ENCODE measurements at regions not wholly inside any gene's neighbourhood (a gene's known extent, or its start where the extent isn't known, plus 50 kb on each side); places are given as distances from the start of the nearest gene placed in this dataset.

DNA sequence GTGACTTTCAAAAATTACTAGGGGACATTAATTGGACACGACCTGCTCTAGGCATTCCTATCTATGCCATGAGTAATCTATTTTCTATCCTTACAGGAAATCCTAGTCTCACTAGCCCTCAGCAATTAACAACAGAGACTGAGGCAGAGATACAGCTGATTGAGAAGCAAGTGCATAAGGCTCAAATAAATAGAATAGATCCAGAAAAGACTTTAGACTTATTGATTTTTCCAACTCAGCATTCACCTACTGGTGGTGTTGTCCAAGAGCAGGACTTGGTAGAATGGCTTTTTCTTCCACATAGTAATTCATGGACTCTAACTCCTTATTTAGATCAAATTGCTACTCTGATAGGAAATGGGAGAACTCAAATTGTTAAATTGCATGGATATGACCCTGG, 148.0 kb downstream of the ZNF33B start:
- peaks cover 0 to 19% (median 14%) of the 10 kb centered on the region in 4 donors for H3K9me3 ChIP-seq
- no peaks in the 10 kb centered on the region for H3K27me3 ChIP-seq
- WGBS, 5 donors, result 38 to 58% (median 46%) methylated on average over 1 of the region's 1 CpG

DNA sequence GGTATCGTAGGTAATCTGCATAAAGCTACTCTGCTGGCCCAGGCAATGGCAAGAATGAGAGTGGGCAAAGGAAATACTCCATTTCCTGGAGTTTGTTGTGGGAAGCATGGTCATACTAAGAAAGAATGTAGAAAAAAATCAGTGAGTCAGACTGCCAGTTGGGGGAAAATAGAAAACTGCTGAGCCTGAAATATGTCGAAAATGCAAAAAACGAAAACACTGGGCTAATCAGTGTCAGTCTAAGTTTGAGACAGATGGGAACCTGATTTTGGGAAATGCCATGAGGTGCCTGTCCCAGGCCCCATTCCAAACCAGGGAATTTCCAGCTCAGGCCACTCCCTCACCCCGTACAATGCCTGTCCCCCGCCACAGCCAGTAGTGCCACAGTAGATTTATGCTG, 150.0 kb downstream of the ZNF33B start:
- Histone ChIP-seq H3K27ac (no peak overlapping the region), H3K36me3 (no peaks in the 10 kb centered on the region), H3K4me1 (no peaks in the 10 kb centered on the region), H3K9me3 (peaks cover 0 to 9% (median 3%) of the 10 kb centered on the region in 4 donors), H3K4me3 (no peak overlapping the region), H3K27me3 (no peaks in the 10 kb centered on the region)
- DNase-seq, result no peak
- intact Hi-C loops (cut with DNase I; ENCODE audit: low total_unique reads), result no loop called here
- WGBS, 5 donors, result 49 to 74% (median 61%) methylated on average over 5 of the region's 5 CpGs
- TF ChIP-seq EP300 (IDR thresholded peaks at IDR 0.05), result no peak
- TF ChIP-seq, protein P1, sequence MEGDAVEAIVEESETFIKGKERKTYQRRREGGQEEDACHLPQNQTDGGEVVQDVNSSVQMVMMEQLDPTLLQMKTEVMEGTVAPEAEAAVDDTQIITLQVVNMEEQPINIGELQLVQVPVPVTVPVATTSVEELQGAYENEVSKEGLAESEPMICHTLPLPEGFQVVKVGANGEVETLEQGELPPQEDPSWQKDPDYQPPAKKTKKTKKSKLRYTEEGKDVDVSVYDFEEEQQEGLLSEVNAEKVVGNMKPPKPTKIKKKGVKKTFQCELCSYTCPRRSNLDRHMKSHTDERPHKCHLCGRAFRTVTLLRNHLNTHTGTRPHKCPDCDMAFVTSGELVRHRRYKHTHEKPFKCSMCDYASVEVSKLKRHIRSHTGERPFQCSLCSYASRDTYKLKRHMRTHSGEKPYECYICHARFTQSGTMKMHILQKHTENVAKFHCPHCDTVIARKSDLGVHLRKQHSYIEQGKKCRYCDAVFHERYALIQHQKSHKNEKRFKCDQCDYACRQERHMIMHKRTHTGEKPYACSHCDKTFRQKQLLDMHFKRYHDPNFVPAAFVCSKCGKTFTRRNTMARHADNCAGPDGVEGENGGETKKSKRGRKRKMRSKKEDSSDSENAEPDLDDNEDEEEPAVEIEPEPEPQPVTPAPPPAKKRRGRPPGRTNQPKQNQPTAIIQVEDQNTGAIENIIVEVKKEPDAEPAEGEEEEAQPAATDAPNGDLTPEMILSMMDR (IDR thresholded peaks at IDR 0.05), result no peak

More for the DNA sequence above, 148.0 kb downstream of the ZNF33B start:
- TF ChIP-seq EP300 (IDR thresholded peaks at IDR 0.05) (no peak), POLR2A (IDR thresholded peaks at IDR 0.05) (no peak)
- TF ChIP-seq, protein P1 (IDR thresholded peaks at IDR 0.05), result no peak
- no peaks in the 10 kb centered on the region for H3K4me1 ChIP-seq
- H3K36me3 ChIP-seq, result no peaks in the 10 kb centered on the region
- DNase-seq, result no peak
- no peak overlapping the region for H3K27ac ChIP-seq
- H3K4me3 ChIP-seq, result no peak overlapping the region
- intact Hi-C loops (cut with DNase I; ENCODE audit: low total_unique reads), result no loop called here

DNA sequence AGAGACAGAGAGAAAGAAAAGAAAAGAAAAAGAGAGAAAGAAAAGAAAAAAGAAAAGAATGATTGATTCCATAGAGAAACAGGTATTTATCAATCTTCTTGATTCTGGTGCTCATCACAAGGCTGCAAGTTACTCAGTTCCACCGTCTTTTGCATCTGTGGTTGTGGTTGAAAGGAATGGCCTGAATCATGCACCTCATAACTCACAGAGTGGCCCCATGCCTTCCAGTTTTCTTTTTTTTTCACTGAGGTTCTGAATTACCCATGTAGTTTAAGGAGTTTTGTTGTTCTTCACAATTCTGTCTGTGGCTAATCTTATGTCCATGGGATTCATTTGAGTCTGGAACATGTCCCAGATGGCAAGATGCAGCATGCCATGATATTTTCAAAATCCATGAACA, 156.0 kb downstream of the ZNF33B start:
- no peaks in the 10 kb centered on the region for H3K36me3 ChIP-seq
- H3K9me3 ChIP-seq, result peaks cover 0 to 23% (median 3%) of the 10 kb centered on the region in 4 donors
- H3K27me3 ChIP-seq, result peaks cover 0 to under 1% (median 0%) of the 10 kb centered on the region in 3 donors
- H3K4me1 ChIP-seq, result no peaks in the 10 kb centered on the region
- H3K27ac ChIP-seq, result no peak overlapping the region
- intact Hi-C loops (cut with DNase I; ENCODE audit: low total_unique reads), result no loop called here
- DNase-seq, result no peak
- H3K4me3 ChIP-seq, result no peak overlapping the region
- no peak for TF ChIP-seq POLR2AphosphoS5 (IDR thresholded peaks at IDR 0.05)
- TF ChIP-seq, protein P1 (IDR thresholded peaks at IDR 0.05), result no peak
- no peak for TF ChIP-seq EP300 (IDR thresholded peaks at IDR 0.05)
- no peak for TF ChIP-seq POLR2A (IDR thresholded peaks at IDR 0.05)
- WGBS, 5 donors, result 76 to 92% (median 85%) methylated on average over 1 of the region's 1 CpG

DNA sequence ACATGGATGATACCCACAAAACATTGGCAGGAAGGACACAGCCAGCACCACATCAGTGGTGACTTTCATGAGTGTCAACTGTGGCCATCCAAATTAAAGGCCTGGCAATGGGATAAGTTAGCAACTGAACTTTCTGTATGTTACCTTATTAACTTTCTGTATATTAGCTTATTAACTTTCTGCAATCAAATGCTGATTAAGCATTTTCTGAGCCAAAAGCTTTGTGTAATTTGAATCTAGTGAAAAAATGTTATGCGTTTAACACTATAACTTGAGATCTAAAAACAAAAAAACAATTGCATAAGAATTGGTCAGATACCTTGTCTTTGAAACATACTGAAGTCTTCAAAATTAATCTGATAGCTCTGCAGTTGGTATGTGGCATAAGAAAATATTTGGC, 159.3 kb downstream of the ZNF33B start:
- 92 to 100% (median 95%) methylated on average over 1 of the region's 1 CpG for WGBS, 5 donors

More for the DNA sequence above, 159.3 kb downstream of the ZNF33B start:
- DNase-seq, result no peak
- Histone ChIP-seq H3K36me3 (no peaks in the 10 kb centered on the region), H3K4me1 (peaks cover 0 to 7% (median 2%) of the 10 kb centered on the region in 4 donors), H3K4me3 (no peak overlapping the region), H3K27me3 (peaks cover 3 to 25% (median 14%) of the 10 kb centered on the region in 3 donors), H3K9me3 (peaks cover 0 to 23% (median 12%) of the 10 kb centered on the region in 4 donors), H3K27ac (no peak overlapping the region)
- TF ChIP-seq POLR2A (IDR thresholded peaks at IDR 0.05), result no peak
- no peak for TF ChIP-seq EP300 (IDR thresholded peaks at IDR 0.05)
- no peak for TF ChIP-seq POLR2AphosphoS5 (IDR thresholded peaks at IDR 0.05)
- TF ChIP-seq, protein P1 (IDR thresholded peaks at IDR 0.05), result no peak
- intact Hi-C loops (cut with DNase I; ENCODE audit: low total_unique reads), result no loop called here
